HEK293T (cell line): ENCODE measurements at regions not wholly inside any gene's neighbourhood (a gene's known extent, or its start where the extent isn't known, plus 50 kb on each side); places are given as distances from the start of the nearest gene placed in this dataset.

Experiments
- ARNT ChIP-seq: fragments of 450-650 bp; IDR thresholded peaks from 2 replicates; pipeline ENCODE4 v1.6.1; 2017; ENCODE audit warnings: mild to moderate bottlenecking
- BHLHE40 ChIP-seq: fragments of 450-650 bp; IDR thresholded peaks from 2 replicates; pipeline ENCODE4 v1.6.1; 2016; ENCODE audit warnings: mild to moderate bottlenecking, moderate library complexity, borderline replicate concordance
- CTBP1 ChIP-seq: fragments of 450-650 bp; IDR thresholded peaks from 2 replicates; pipeline ENCODE4 v1.6.1; 2016; ENCODE audit warnings: borderline replicate concordance
- ELF4 ChIP-seq: fragments of 450-650 bp; IDR thresholded peaks from 2 replicates; pipeline ENCODE4 v1.6.1; 2017; ENCODE audit warnings: antibody characterized with exemption
- FOXA1 ChIP-seq: fragments of 450-650 bp; IDR thresholded peaks from 2 replicates; pipeline ENCODE4 v1.6.1; 2016; ENCODE audit warnings: mild to moderate bottlenecking
- FOXK2 ChIP-seq: fragments of 450-650 bp; IDR thresholded peaks from 2 replicates; pipeline ENCODE4 v1.6.1; 2016; ENCODE audit warnings: mild to moderate bottlenecking
- FOXM1 ChIP-seq: fragments of 450-650 bp; IDR thresholded peaks from 2 replicates; pipeline ENCODE4 v1.6.1; 2017; ENCODE audit warnings: mild to moderate bottlenecking, borderline replicate concordance
- HDGF ChIP-seq: fragments of 450-650 bp; IDR thresholded peaks from 2 replicates; pipeline ENCODE4 v1.6.1; 2017; ENCODE audit warnings: antibody characterized with exemption, borderline replicate concordance
- L3MBTL2 ChIP-seq: fragments of 450-650 bp; conservative IDR thresholded peaks from 2 replicates; pipeline ENCODE4 v1.6.1; 2016; ENCODE audit warnings: mild to moderate bottlenecking
- LEF1 ChIP-seq: fragments of 450-650 bp; IDR thresholded peaks from 2 replicates; pipeline ENCODE4 v1.6.1; 2017; ENCODE audit warnings: mild to moderate bottlenecking, borderline replicate concordance
- NFRKB ChIP-seq: fragments of 450-650 bp; IDR thresholded peaks from 2 replicates; pipeline ENCODE4 v1.6.1; 2016; ENCODE audit warnings: mild to moderate bottlenecking, moderate library complexity
- SP1 ChIP-seq: fragments of 450-650 bp; IDR thresholded peaks from 2 replicates; pipeline ENCODE4 v1.6.1; 2017
- TARDBP ChIP-seq: fragments of 450-650 bp; IDR thresholded peaks from 2 replicates; pipeline ENCODE4 v1.6.1; 2016
- TF ChIP-seq, protein P1 (sequence below): fragments of 450-650 bp; IDR thresholded peaks from 2 replicates; pipeline ENCODE4 v1.6.1; 2016

- TF ChIP-seq FOXA1 (no peak), NFRKB (no peak), SP1 (no peak), CTBP1 (no peak), BHLHE40 (no peak), ELF4 (no peak), HDGF (no peak), L3MBTL2 (no peak), FOXK2 (no peak), FOXM1 (no peak), LEF1 (no peak), TARDBP (no peak), ARNT (no peak)
- TF ChIP-seq, protein P1, sequence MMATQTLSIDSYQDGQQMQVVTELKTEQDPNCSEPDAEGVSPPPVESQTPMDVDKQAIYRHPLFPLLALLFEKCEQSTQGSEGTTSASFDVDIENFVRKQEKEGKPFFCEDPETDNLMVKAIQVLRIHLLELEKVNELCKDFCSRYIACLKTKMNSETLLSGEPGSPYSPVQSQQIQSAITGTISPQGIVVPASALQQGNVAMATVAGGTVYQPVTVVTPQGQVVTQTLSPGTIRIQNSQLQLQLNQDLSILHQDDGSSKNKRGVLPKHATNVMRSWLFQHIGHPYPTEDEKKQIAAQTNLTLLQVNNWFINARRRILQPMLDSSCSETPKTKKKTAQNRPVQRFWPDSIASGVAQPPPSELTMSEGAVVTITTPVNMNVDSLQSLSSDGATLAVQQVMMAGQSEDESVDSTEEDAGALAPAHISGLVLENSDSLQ: no peak
Observed at GRCh38 chr11:127601578-127601977, 601.0 kb upstream of the KIRREL3 start.
